HEK293T (cell line): ENCODE measurements at regions not wholly inside any gene's neighbourhood (a gene's known extent, or its start where the extent isn't known, plus 50 kb on each side); places are given as distances from the start of the nearest gene placed in this dataset.

Source experiments
- CTCF ChIA-PET: fragments of 350-600 bp; formaldehyde crosslinking; extraction: SDS; loops from one replicate; lab custom pipeline; 2021; ENCODE audit warnings: antibody characterized with exemption, inconsistent platforms; lab: Yijun Ruan, JAX
- POLR2A ChIA-PET: fragments of 350-600 bp; formaldehyde crosslinking; extraction: SDS; loops from one replicate; lab custom pipeline; 2020; ENCODE audit warnings: antibody characterized with exemption, inconsistent platforms; lab: Yijun Ruan, JAX
- DNase-seq: peaks from one replicate; pipeline ENCODE4 v3.0.0; 2012; ENCODE audit warnings: mixed read lengths; ENCODE audit errors: extremely low spot score
- ARNT ChIP-seq: fragments of 450-650 bp; IDR thresholded peaks from 2 replicates; pipeline ENCODE4 v1.6.1; 2017; ENCODE audit warnings: mild to moderate bottlenecking
- BHLHE40 ChIP-seq: fragments of 450-650 bp; IDR thresholded peaks from 2 replicates; pipeline ENCODE4 v1.6.1; 2016; ENCODE audit warnings: mild to moderate bottlenecking, moderate library complexity, borderline replicate concordance
- CTBP1 ChIP-seq: fragments of 450-650 bp; IDR thresholded peaks from 2 replicates; pipeline ENCODE4 v1.6.1; 2016; ENCODE audit warnings: borderline replicate concordance
- ELF4 ChIP-seq: fragments of 450-650 bp; IDR thresholded peaks from 2 replicates; pipeline ENCODE4 v1.6.1; 2017; ENCODE audit warnings: antibody characterized with exemption
- FOXA1 ChIP-seq: fragments of 450-650 bp; IDR thresholded peaks from 2 replicates; pipeline ENCODE4 v1.6.1; 2016; ENCODE audit warnings: mild to moderate bottlenecking
- FOXK2 ChIP-seq: fragments of 450-650 bp; IDR thresholded peaks from 2 replicates; pipeline ENCODE4 v1.6.1; 2016; ENCODE audit warnings: mild to moderate bottlenecking
- FOXM1 ChIP-seq: fragments of 450-650 bp; IDR thresholded peaks from 2 replicates; pipeline ENCODE4 v1.6.1; 2017; ENCODE audit warnings: mild to moderate bottlenecking, borderline replicate concordance
- HDGF ChIP-seq: fragments of 450-650 bp; IDR thresholded peaks from 2 replicates; pipeline ENCODE4 v1.6.1; 2017; ENCODE audit warnings: antibody characterized with exemption, borderline replicate concordance
- L3MBTL2 ChIP-seq: fragments of 450-650 bp; conservative IDR thresholded peaks from 2 replicates; pipeline ENCODE4 v1.6.1; 2016; ENCODE audit warnings: mild to moderate bottlenecking
- LEF1 ChIP-seq: fragments of 450-650 bp; IDR thresholded peaks from 2 replicates; pipeline ENCODE4 v1.6.1; 2017; ENCODE audit warnings: mild to moderate bottlenecking, borderline replicate concordance
- NFRKB ChIP-seq: fragments of 450-650 bp; IDR thresholded peaks from 2 replicates; pipeline ENCODE4 v1.6.1; 2016; ENCODE audit warnings: mild to moderate bottlenecking, moderate library complexity
- PKNOX1 ChIP-seq: fragments of 450-650 bp; IDR thresholded peaks from 2 replicates; pipeline ENCODE4 v1.6.1; 2016
- SP1 ChIP-seq: fragments of 450-650 bp; IDR thresholded peaks from 2 replicates; pipeline ENCODE4 v1.6.1; 2017
- SUZ12 ChIP-seq: fragments of 450-650 bp; IDR thresholded peaks from 2 replicates; pipeline ENCODE4 v1.6.1; 2016; ENCODE audit warnings: mild to moderate bottlenecking
- TARDBP ChIP-seq: fragments of 450-650 bp; IDR thresholded peaks from 2 replicates; pipeline ENCODE4 v1.6.1; 2016
- ZNF384 ChIP-seq: fragments of 450-650 bp; IDR thresholded peaks from 2 replicates; pipeline ENCODE4 v1.6.1; 2016

- TF ChIP-seq BHLHE40 (no peak), CTBP1 (no peak), FOXM1 (no peak), SUZ12 (no peak), PKNOX1 (no peak), SP1 (no peak)
- CTCF ChIA-PET, result no interaction called here
- POLR2A ChIA-PET, result no interaction called here
- DNase-seq, result no peak
Measured at GRCh38 chr18:30057398-30057797, 985.1 kb downstream of the DSC3 start.

DNA sequence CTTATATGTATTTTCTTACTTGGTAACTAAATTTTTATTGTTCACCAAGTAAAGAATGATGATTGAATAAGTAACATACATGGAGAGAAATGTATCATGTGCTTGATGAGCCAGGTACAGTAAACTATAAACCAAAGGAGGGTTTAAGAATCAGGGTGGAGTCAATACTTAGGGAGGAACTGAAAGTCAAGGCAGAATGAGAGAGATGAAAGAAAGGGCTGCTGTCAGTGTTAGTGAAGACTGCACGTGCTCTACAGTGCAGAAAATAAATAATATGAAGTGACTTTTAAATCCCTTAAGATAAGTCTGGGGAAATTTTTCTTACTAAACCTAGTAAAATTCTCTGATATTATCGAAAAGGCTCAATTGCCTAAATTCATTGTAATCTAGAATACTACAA lies 986.0 kb downstream of the DSC3 start:
- ChIA-PET POLR2A (no interaction called here), CTCF (no interaction called here)
- TF ChIP-seq PKNOX1 (no peak), L3MBTL2 (no peak), ARNT (no peak)
- no peak for DNase-seq

DNA sequence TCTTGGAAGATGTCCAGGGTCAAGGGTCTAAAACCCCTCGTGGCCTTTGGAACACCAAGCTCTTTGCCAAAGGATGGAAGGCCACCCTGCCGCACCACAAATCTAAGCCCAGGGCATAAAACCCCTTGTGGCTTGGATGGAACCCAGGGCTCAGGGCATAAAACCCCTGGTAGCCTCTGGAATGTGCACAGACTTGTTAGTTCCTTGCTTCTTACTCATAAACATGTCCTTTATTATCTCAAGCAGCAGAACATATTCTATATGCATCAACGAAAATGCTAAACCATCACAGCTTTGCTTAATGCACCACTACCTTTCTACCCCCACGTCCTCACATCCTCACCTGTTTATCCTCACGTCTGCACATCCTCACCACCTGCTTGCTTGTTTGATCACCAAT lies 998.0 kb downstream of the DSC3 start:
- CTCF ChIA-PET, result no interaction called here
- no peak for DNase-seq
- TF ChIP-seq SUZ12, result no peak
- TF ChIP-seq NFRKB, result no peak
- TF ChIP-seq ELF4, result no peak
- no peak for TF ChIP-seq LEF1
- no peak for TF ChIP-seq CTBP1
- TF ChIP-seq FOXK2, result no peak
- TF ChIP-seq HDGF, result no peak
- TF ChIP-seq L3MBTL2, result no peak
- POLR2A ChIA-PET, result no interaction called here

DNA sequence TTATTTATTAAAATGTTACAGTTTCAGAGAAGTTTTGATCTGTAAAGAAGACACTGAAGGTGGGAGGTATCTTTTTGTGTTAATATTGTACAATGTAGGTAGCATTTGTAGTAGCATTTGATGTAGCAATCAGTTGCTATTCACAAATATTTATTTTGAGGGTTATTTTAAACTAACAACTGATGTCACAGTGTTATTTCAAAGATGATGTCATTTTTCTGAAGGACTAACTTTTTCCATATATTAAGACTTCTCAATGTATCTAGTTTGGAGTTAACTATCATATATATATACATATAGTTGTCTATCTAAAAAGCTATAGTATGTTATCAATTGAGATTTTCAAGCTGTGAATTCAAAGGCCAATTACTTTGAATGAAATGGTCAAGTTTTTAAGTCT lies 1003.3 kb downstream of the DSC3 start:
- ChIA-PET POLR2A (no interaction called here), CTCF (no interaction called here)
- no peak for TF ChIP-seq ZNF384
- TF ChIP-seq ARNT, result no peak
- DNase-seq, result no peak

GRCh38 chr18:30034818-30035217 lies 1007.7 kb downstream of the DSC3 start:
- ChIA-PET POLR2A (no interaction called here), CTCF (no interaction called here)
- DNase-seq, result no peak
- TF ChIP-seq TARDBP (no peak), BHLHE40 (no peak), FOXK2 (no peak), LEF1 (no peak), CTBP1 (no peak), ARNT (no peak), ELF4 (no peak)

DNA sequence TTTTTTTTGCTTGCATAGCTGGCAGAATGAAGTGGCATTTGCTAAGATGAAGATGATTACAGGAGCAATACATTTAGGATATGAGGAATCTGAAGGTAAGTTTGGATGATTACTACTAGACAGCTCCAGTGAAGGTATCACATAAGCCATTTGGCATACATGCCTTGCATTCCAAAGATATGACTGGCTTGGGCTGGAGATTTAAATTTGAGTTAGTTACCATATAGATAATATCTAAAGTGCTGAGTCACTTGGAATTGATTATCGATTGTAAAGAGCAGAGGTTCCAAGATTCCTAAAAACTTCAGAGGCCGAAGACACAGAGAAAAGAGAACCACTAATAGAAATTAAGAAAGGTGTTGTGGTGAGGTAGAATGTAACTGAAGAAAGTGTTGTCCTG lies 1026.4 kb downstream of the DSC3 start:
- ChIA-PET POLR2A (no interaction called here), CTCF (no interaction called here)
- no peak for DNase-seq
- TF ChIP-seq ARNT (no peak), L3MBTL2 (no peak), SP1 (no peak), FOXK2 (no peak), ELF4 (no peak)

DNA sequence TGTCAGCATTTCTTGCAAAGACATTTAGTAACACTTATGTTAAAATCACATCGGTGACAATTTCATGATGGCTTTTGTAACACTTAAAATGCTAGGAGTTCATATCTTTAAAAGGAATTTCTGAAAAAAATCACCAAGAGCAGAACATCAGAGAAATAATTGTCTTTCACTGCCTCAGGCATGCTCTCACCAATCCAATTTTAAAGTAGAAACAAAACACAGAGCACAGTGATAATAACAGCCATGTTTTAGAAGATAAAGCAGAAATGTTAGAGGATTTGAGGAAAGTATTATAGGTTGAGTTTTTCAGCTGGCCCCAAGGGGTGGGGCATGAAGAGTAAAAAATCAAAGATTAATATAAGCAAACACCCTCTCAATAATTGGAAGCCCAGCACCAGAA lies 1037.6 kb downstream of the DSC3 start:
- no peak for TF ChIP-seq HDGF
- TF ChIP-seq ZNF384, result no peak
- TF ChIP-seq FOXM1, result no peak
- no peak for TF ChIP-seq CTBP1
- no peak for TF ChIP-seq ARNT
- TF ChIP-seq FOXA1, result no peak
- no peak for TF ChIP-seq PKNOX1
- no peak for TF ChIP-seq LEF1
- TF ChIP-seq L3MBTL2, result no peak
- no peak for TF ChIP-seq FOXK2
- DNase-seq, result no peak
- ChIA-PET CTCF (no interaction called here), POLR2A (no interaction called here)

DNA sequence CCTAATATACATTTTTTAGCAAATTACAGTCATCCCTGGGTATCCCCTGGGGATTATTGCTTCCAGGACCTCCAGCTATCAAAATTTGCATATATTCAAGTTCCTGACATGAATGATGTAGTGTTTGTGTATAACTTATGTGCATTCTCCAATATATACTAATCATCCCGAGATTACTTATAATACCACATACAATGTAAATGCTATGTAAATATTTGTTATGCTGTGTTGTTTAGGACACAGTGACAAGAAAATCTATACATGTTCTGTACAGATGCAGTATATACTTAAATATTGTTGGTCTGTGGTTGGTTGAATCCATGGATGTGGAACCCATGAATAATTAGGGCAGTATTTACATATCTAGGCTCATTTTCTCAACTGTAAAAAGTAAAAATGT lies 1060.3 kb downstream of the DSC3 start:
- ChIA-PET CTCF (no interaction called here), POLR2A (no interaction called here)
- TF ChIP-seq ZNF384 (no peak), FOXM1 (no peak), NFRKB (no peak), ELF4 (no peak), L3MBTL2 (no peak), PKNOX1 (no peak), FOXA1 (no peak), SP1 (no peak), HDGF (no peak), FOXK2 (no peak), SUZ12 (no peak), ARNT (no peak), TARDBP (no peak), BHLHE40 (no peak)
- no peak for DNase-seq
